Esophagus muscularis mucosa (tissue), 3 donors: ENCODE measurements at regions not wholly inside any gene's neighbourhood (a gene's known extent, or its start where the extent isn't known, plus 50 kb on each side); places are given as distances from the start of the nearest gene placed in this dataset.

ENCODE experiments used
- POLR2A ChIP-seq: fragments of 450-650 bp; IDR thresholded peaks from one replicate; pipeline ENCODE4 v1.6.1; 2017; ENCODE audit warnings: antibody characterized with exemption, moderate library complexity, mild to moderate bottlenecking, low read depth
- POLR2AphosphoS5 ChIP-seq, 2 donors: sonication (generic); formaldehyde crosslinking; IDR thresholded peaks; one replicate each; pipeline ENCODE4 v1.6.1; 2017; ENCODE audit warnings: antibody characterized with exemption in 2 of 2
- TF ChIP-seq, protein P1 (sequence below), 3 experiments: fragments of 200-600 bp in 2 of 3; fragments of 450-650 bp in 1 of 3; sonication (generic) in 2 of 3; IDR thresholded peaks; one replicate each; pipeline ENCODE4 v1.5.1; 2017 to 2019; ENCODE audit warnings: antibody characterized with exemption in 3 of 3, mild to moderate bottlenecking in 2 of 3, moderate library complexity in 1 of 3

DNA sequence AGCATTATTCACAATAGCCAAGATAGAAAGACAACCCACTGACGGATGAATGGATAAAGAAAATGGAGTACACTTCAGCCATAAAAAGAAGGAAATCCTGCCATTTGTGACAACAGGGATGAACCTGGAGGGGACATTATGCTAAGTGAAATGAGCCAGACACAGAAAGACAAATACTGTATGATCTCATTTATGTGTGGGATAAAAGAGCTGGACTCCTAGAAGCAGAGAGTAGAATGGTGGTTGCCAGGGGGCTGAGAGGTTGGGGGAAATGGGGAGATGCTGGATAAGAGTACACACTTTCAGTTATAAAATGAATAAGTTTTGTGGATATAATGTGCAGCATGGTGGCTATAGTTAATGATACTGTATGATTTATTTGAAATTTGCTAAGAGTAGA, 124.4 kb downstream of the SEC23IP start:
- TF ChIP-seq, protein P1, sequence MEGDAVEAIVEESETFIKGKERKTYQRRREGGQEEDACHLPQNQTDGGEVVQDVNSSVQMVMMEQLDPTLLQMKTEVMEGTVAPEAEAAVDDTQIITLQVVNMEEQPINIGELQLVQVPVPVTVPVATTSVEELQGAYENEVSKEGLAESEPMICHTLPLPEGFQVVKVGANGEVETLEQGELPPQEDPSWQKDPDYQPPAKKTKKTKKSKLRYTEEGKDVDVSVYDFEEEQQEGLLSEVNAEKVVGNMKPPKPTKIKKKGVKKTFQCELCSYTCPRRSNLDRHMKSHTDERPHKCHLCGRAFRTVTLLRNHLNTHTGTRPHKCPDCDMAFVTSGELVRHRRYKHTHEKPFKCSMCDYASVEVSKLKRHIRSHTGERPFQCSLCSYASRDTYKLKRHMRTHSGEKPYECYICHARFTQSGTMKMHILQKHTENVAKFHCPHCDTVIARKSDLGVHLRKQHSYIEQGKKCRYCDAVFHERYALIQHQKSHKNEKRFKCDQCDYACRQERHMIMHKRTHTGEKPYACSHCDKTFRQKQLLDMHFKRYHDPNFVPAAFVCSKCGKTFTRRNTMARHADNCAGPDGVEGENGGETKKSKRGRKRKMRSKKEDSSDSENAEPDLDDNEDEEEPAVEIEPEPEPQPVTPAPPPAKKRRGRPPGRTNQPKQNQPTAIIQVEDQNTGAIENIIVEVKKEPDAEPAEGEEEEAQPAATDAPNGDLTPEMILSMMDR (IDR thresholded peaks at IDR 0.05), result no peak
- TF ChIP-seq POLR2A (no peak), POLR2AphosphoS5 (IDR thresholded peaks at IDR 0.05) (no peak)
